AG09309 (cell line): ENCODE measurements at regions not wholly inside any gene's neighbourhood (a gene's known extent, or its start where the extent isn't known, plus 50 kb on each side); places are given as distances from the start of the nearest gene placed in this dataset.
A peak's percentile ranks its signal among the peaks of the same experiment; 100 is the strongest.

Experiments used
- DNase-seq: peaks from one replicate; pipeline ENCODE4 v3.0.0-alpha.2; 2010; ENCODE audit warnings: low read depth
- H3K4me3 ChIP-seq: 2 replicates; pipeline ENCODE4 v1.5.1; 2011; ENCODE audit warnings: mild to moderate bottlenecking, low read depth, low read length, moderate library complexity; ENCODE audit not compliant: control insufficient read depth
- CTCF ChIP-seq: IDR thresholded peaks from 2 replicates; pipeline ENCODE4 v1.5.1; 2011; ENCODE audit warnings: mild to moderate bottlenecking, low read depth, low read length, inconsistent platforms; ENCODE audit not compliant: insufficient read depth, control insufficient read depth; ENCODE audit errors: missing control alignments

- DNase-seq, result no peak
- TF ChIP-seq CTCF, result no peak
- H3K4me3 ChIP-seq, result no peak overlapping the region
These were observed 97.4 kb upstream of the HSF2 start for GRCh38 chr6:122302067-122302466.

GRCh38 chr6:122307577-122307976 is 91.9 kb upstream of the HSF2 start:
- no peak overlapping the region for H3K4me3 ChIP-seq
- DNase-seq, result no peak
- no peak for TF ChIP-seq CTCF

- no peak for TF ChIP-seq CTCF
- no peak overlapping the region for H3K4me3 ChIP-seq
- no peak for DNase-seq
These were observed 91.4 kb upstream of the HSF2 start for GRCh38 chr6:122308074-122308473.

- TF ChIP-seq CTCF, result no peak
- H3K4me3 ChIP-seq, result no peak overlapping the region
- no peak for DNase-seq
These were observed 83.6 kb upstream of the HSF2 start for GRCh38 chr6:122315842-122316241.

- H3K4me3 ChIP-seq, result peak overlapping the region; percentile 31
- DNase-seq, result peak; percentile 8
- no peak for TF ChIP-seq CTCF
These were observed 76.6 kb upstream of the HSF2 start for GRCh38 chr6:122322824-122323223.

GRCh38 chr6:122323361-122323760 is 76.1 kb upstream of the HSF2 start:
- no peak for TF ChIP-seq CTCF
- no peak for DNase-seq
- no peak overlapping the region for H3K4me3 ChIP-seq

- no peak for TF ChIP-seq CTCF
- no peak for DNase-seq
These were observed 69.1 kb upstream of the HSF2 start for GRCh38 chr6:122330315-122330714.

More at GRCh38 chr6:122330315-122330714, 69.1 kb upstream of the HSF2 start:
- no peak overlapping the region for H3K4me3 ChIP-seq
